Lung (tissue), 11 donors: ENCODE measurements at regions not wholly inside any gene's neighbourhood (a gene's known extent, or its start where the extent isn't known, plus 50 kb on each side); places are given as distances from the start of the nearest gene placed in this dataset.
A peak's percentile ranks its signal among the peaks of the same experiment; 100 is the strongest.

Source experiments
- ATAC-seq: fragments of 200-7000 bp; cut with Tn5 transposase; one replicate; pipeline ENCODE4 v1.9.1; 2020; ENCODE audit warnings: moderate number of reproducible peaks; ENCODE audit not compliant: insufficient read depth, low FRiP score
- DNase-seq, 3 donors: peaks; one replicate each; pipeline ENCODE4 v3.0.0-alpha.2; 2013 to 2017
- H3K27ac ChIP-seq, 2 donors: one replicate each; pipeline ENCODE4 v1.5.1; 2013; ENCODE audit warnings: mild to moderate bottlenecking in 2 of 2, moderate library complexity in 2 of 2, control low read depth in 1 of 2, inconsistent platforms in 1 of 2, low read depth in 1 of 2, low read length in 1 of 2
- H3K27me3 ChIP-seq, 3 donors: one replicate each; pipeline ENCODE4 v1.5.1; 2013; ENCODE audit warnings: low read length in 2 of 3; ENCODE audit not compliant: control insufficient read depth in 3 of 3, insufficient read depth in 3 of 3
- H3K36me3 ChIP-seq, 4 donors: one replicate each; pipeline ENCODE4 v1.5.1; 2013; ENCODE audit warnings: low read length in 4 of 4, mild to moderate bottlenecking in 1 of 4, moderate library complexity in 1 of 4; ENCODE audit not compliant: control insufficient read depth in 4 of 4, insufficient read depth in 4 of 4
- H3K4me1 ChIP-seq, 5 donors: one replicate each; pipeline ENCODE4 v1.5.1; 2013; ENCODE audit warnings: low read length in 5 of 5, mild to moderate bottlenecking in 2 of 5, moderate library complexity in 1 of 5; ENCODE audit not compliant: control insufficient read depth in 5 of 5, insufficient read depth in 5 of 5
- H3K4me3 ChIP-seq: one replicate; pipeline ENCODE4 v1.5.1; 2013; ENCODE audit warnings: mild to moderate bottlenecking, control low read depth, moderate library complexity
- H3K9ac ChIP-seq, 2 donors: one replicate each; pipeline ENCODE4 v1.5.1; 2013; ENCODE audit warnings: low read length in 2 of 2, control low read depth in 1 of 2; ENCODE audit not compliant: insufficient read depth in 1 of 2
- H3K9me3 ChIP-seq, 4 donors: one replicate each; pipeline ENCODE4 v1.5.1; 2013; ENCODE audit warnings: low read length in 3 of 4, mild to moderate bottlenecking in 1 of 4, moderate library complexity in 1 of 4; ENCODE audit not compliant: control insufficient read depth in 4 of 4, insufficient read depth in 3 of 4
- CTCF ChIP-seq: IDR thresholded peaks from 2 replicates; pipeline ENCODE4 v1.5.1; 2012; ENCODE audit warnings: mild to moderate bottlenecking; ENCODE audit errors: control extremely low read depth, extremely low read depth
- WGBS, 2 donors: extraction: QIAGEN DNeasy Blood & Tissue Kit; methylation state at CpG; one replicate each; pipeline ENCODE4 v1.1.7; 2013; 5-methylcytosine and 5-hydroxymethylcytosine counted together
- donor health status: control.
- donor health status: control.
- donor health status: Bipolar disorder and iron deficiency.
- donor health status: healthy.
- donor health status: DM: yes; HTN: yes; CAD: no.

GRCh38 chr2:4539121-4539520 lies 835.7 kb downstream of the DCDC2C start:
- TF ChIP-seq CTCF = no peak
- no peak overlapping the region for H3K27ac ChIP-seq
- no peak overlapping the region for H3K4me3 ChIP-seq
- WGBS, 2 donors = 84 to 87% methylated on average over 9 of the region's 9 CpGs
- no peak overlapping the region for H3K9ac ChIP-seq
- ATAC-seq = no peak
- no peaks in the 10 kb centered on the region for H3K36me3 ChIP-seq
- no peak for DNase-seq
- H3K4me1 ChIP-seq = no peaks in the 10 kb centered on the region
- H3K9me3 ChIP-seq = no peaks in the 10 kb centered on the region
- no peaks in the 10 kb centered on the region for H3K27me3 ChIP-seq

- Histone ChIP-seq H3K27me3 (no peaks in the 10 kb centered on the region), H3K27ac (no peak overlapping the region), H3K4me3 (no peak overlapping the region), H3K9me3 (no peaks in the 10 kb centered on the region), H3K4me1 (peaks cover 0 to 5% (median 0%) of the 10 kb centered on the region in 5 donors), H3K36me3 (no peaks in the 10 kb centered on the region), H3K9ac (no peak overlapping the region)
- 89 to 92% methylated on average over 8 of the region's 8 CpGs for WGBS, 2 donors
- ATAC-seq (no peak), DNase-seq (no peak)
- TF ChIP-seq CTCF = no peak
Observed at GRCh38 chr2:4549666-4550210, 846.4 kb downstream of the DCDC2C start.

GRCh38 chr2:4551691-4552474 lies 848.5 kb downstream of the DCDC2C start:
- no peak for TF ChIP-seq CTCF
- Histone ChIP-seq H3K27me3 (no peaks in the 10 kb centered on the region), H3K27ac (no peak overlapping the region), H3K4me1 (peaks cover 0 to 5% (median 0%) of the 10 kb centered on the region in 5 donors), H3K9ac (no peak overlapping the region), H3K4me3 (no peak overlapping the region), H3K36me3 (no peaks in the 10 kb centered on the region), H3K9me3 (no peaks in the 10 kb centered on the region)
- 58 to 79% methylated on average over 9 of the region's 9 CpGs for WGBS, 2 donors
- DNase-seq (peak in 2 of 3 donors; percentile 3 to 13), ATAC-seq (no peak)
